PC-3 (cell line): ENCODE measurements at regions not wholly inside any gene's neighbourhood (a gene's known extent, or its start where the extent isn't known, plus 50 kb on each side); places are given as distances from the start of the nearest gene placed in this dataset.

Experiments used
- ATAC-seq: fragments of 200-7000 bp; cut with Tn5 transposase; 2 replicates; pipeline ENCODE4 v1.9.1; 2020; ENCODE audit warnings: mild to moderate bottlenecking, moderate library complexity
- BruUV-seq: library from RNA; stranded (reverse); fragments of 400-500 nt; replicated peaks from 2 replicates; lab custom pipeline; 2021; lab: Mats Ljungman, UMichigan
- CTCF ChIA-PET: fragments of 300-600 bp; sonication (Branson Sonifier 250); formaldehyde crosslinking; loops from one replicate; lab custom pipeline; 2022; ENCODE audit warnings: antibody characterized with exemption; lab: Charles Lee
- POLR2A ChIA-PET: fragments of 300-600 bp; sonication (Branson Sonifier 250); formaldehyde crosslinking; loops from one replicate; lab custom pipeline; 2022; ENCODE audit warnings: antibody characterized with exemption; ENCODE audit not compliant: unreplicated experiment; lab: Charles Lee
- DNase-seq: peaks from one replicate; pipeline ENCODE4 v3.0.0-alpha.2; 2015
- H2AFZ ChIP-seq: fragments of 300-600 bp; sonication (generic); 2 replicates; pipeline ENCODE4 v1.6.0; 2016; ENCODE audit warnings: antibody characterized with exemption, low read length
- H3F3A ChIP-seq: fragments of 300-600 bp; sonication (generic); one replicate; pipeline ENCODE4 v1.6.0; 2017; ENCODE audit warnings: antibody characterized with exemption, low read length, control low read depth, mild to moderate bottlenecking; ENCODE audit not compliant: unreplicated experiment
- H3K27ac ChIP-seq: fragments of 300-600 bp; sonication (generic); 2 replicates; pipeline ENCODE4 v1.5.1; 2016; ENCODE audit warnings: mild to moderate bottlenecking, low read length
- H3K27me3 ChIP-seq: fragments of 300-600 bp; sonication (generic); 2 replicates; pipeline ENCODE4 v1.6.1; 2016; ENCODE audit warnings: low read length, mixed read lengths
- H3K36me3 ChIP-seq: fragments of 300-600 bp; sonication (generic); 2 replicates; pipeline ENCODE4 v1.6.1; 2016; ENCODE audit warnings: low read depth, mixed run types, low read length, mixed read lengths
- H3K4me1 ChIP-seq: fragments of 300-600 bp; sonication (generic); 2 replicates; pipeline ENCODE4 v1.5.1; 2016; ENCODE audit warnings: low read length; ENCODE audit not compliant: insufficient read depth
- H3K4me2 ChIP-seq: fragments of 300-600 bp; sonication (generic); 2 replicates; pipeline ENCODE4 v1.6.0; 2016; ENCODE audit warnings: low read length
- H3K4me3 ChIP-seq: fragments of 300-600 bp; sonication (generic); 2 replicates; pipeline ENCODE4 v1.5.1; 2016; ENCODE audit warnings: mild to moderate bottlenecking, low read length, mixed read lengths
- H3K79me2 ChIP-seq: fragments of 300-600 bp; sonication (generic); 2 replicates; pipeline ENCODE4 v1.6.1; 2017; ENCODE audit warnings: low read length, mixed read lengths
- H3K9ac ChIP-seq: fragments of 300-600 bp; sonication (generic); 2 replicates; pipeline ENCODE4 v1.6.0; 2016; ENCODE audit warnings: mild to moderate bottlenecking, low read length
- H3K9me2 ChIP-seq: fragments of 300-600 bp; sonication (generic); replicated peaks from 2 replicates; pipeline ENCODE4 v1.6.1; 2016; ENCODE audit warnings: mixed run types, low read length, mixed read lengths
- H3K9me3 ChIP-seq: fragments of 300-600 bp; sonication (generic); 2 replicates; pipeline ENCODE4 v1.6.1; 2016; ENCODE audit warnings: low read length, mixed read lengths
- H4K20me1 ChIP-seq: fragments of 300-600 bp; sonication (generic); 2 replicates; pipeline ENCODE4 v1.6.1; 2016; ENCODE audit warnings: low read length, mixed read lengths
- EZH2 ChIP-seq: fragments of 300-600 bp; sonication (generic); IDR thresholded peaks from one replicate; pipeline ENCODE4 v1.6.1; 2017; ENCODE audit warnings: antibody characterized with exemption, mild to moderate bottlenecking, low read length; ENCODE audit not compliant: unreplicated experiment
- EZH2phosphoT487 ChIP-seq: fragments of 300-600 bp; sonication (generic); IDR thresholded peaks from 2 replicates; pipeline ENCODE4 v1.6.1; 2018; ENCODE audit warnings: mild to moderate bottlenecking, antibody characterized with exemption, low read length, borderline replicate concordance
- intact Hi-C: fragments of 100-400 bp; cut with micrococcal nuclease; formaldehyde crosslinking; loops from 2 replicates; pipeline ENCODE4 v1.9.0; 2023
- TF ChIP-seq, protein P1 (sequence below): fragments of 300-600 bp; sonication (generic); conservative IDR thresholded peaks from 2 replicates; pipeline ENCODE4 v1.5.1; 2017; ENCODE audit warnings: antibody characterized with exemption, low read depth, mild to moderate bottlenecking, low read length

DNA sequence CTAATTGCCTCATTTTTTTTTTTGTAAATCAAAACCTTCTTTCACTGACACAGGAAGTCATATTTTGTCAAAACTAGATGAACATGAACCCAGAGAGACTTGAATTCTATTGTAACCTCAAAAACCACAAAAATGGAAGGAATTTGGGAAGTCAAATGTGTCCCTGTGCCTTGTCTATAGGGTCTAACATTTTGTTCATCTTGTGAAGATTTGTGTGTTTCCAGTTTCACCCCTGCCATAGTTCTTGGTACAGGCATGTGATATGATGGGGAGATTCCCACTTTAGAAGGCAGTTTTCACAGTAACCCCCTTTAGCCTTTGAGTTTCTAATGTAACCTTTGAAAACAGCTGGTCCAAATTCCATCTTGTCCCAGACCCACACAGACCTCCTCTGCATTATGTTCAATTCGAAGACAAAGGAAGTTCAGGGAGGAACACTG is 318.5 kb upstream of the ADAMTS9 start:
- Histone ChIP-seq H3K9me2 (no peaks in the 10 kb centered on the region), H3F3A (no peaks in the 10 kb centered on the region), H2AFZ (no peak overlapping the region), H3K27me3 (no peaks in the 10 kb centered on the region), H3K4me1 (no peaks in the 10 kb centered on the region), H3K4me2 (no peak overlapping the region), H4K20me1 (no peaks in the 10 kb centered on the region), H3K79me2 (no peaks in the 10 kb centered on the region), H3K27ac (no peak overlapping the region), H3K4me3 (no peak overlapping the region), H3K9ac (no peak overlapping the region), H3K9me3 (no peaks in the 10 kb centered on the region), H3K36me3 (no peaks in the 10 kb centered on the region)
- no TSS peak for BruUV-seq
- DNase-seq (no peak), ATAC-seq (no peak)
- ChIA-PET CTCF (no interaction called here), POLR2A (no interaction called here)
- intact Hi-C loops, result no loop called here
- TF ChIP-seq, protein P1, sequence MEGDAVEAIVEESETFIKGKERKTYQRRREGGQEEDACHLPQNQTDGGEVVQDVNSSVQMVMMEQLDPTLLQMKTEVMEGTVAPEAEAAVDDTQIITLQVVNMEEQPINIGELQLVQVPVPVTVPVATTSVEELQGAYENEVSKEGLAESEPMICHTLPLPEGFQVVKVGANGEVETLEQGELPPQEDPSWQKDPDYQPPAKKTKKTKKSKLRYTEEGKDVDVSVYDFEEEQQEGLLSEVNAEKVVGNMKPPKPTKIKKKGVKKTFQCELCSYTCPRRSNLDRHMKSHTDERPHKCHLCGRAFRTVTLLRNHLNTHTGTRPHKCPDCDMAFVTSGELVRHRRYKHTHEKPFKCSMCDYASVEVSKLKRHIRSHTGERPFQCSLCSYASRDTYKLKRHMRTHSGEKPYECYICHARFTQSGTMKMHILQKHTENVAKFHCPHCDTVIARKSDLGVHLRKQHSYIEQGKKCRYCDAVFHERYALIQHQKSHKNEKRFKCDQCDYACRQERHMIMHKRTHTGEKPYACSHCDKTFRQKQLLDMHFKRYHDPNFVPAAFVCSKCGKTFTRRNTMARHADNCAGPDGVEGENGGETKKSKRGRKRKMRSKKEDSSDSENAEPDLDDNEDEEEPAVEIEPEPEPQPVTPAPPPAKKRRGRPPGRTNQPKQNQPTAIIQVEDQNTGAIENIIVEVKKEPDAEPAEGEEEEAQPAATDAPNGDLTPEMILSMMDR, result no peak
- TF ChIP-seq EZH2 (no peak), EZH2phosphoT487 (no peak)

- Histone ChIP-seq H3K9me2 (no peaks in the 10 kb centered on the region), H3K27me3 (no peaks in the 10 kb centered on the region), H3K9me3 (no peaks in the 10 kb centered on the region), H3F3A (no peaks in the 10 kb centered on the region), H3K79me2 (no peaks in the 10 kb centered on the region), H4K20me1 (no peaks in the 10 kb centered on the region), H3K4me3 (no peak overlapping the region), H3K27ac (no peak overlapping the region), H3K4me2 (no peak overlapping the region), H3K4me1 (no peaks in the 10 kb centered on the region), H3K36me3 (no peaks in the 10 kb centered on the region), H2AFZ (no peak overlapping the region), H3K9ac (no peak overlapping the region)
- ChIA-PET POLR2A (no interaction called here), CTCF (no interaction called here)
- no TSS peak for BruUV-seq
- ATAC-seq, result no peak
- intact Hi-C loops, result no loop called here
- no peak for DNase-seq
- TF ChIP-seq EZH2phosphoT487 (no peak), EZH2 (no peak)
- TF ChIP-seq, protein P1, result no peak
These were observed 317.7 kb upstream of the ADAMTS9 start for GRCh38 chr3:65005486-65005885.

GRCh38 chr3:65004795-65005295 is 317.0 kb upstream of the ADAMTS9 start:
- no TSS peak for BruUV-seq
- CTCF ChIA-PET, result no interaction called here
- Histone ChIP-seq H3K27ac (no peak overlapping the region), H3K4me1 (no peaks in the 10 kb centered on the region), H3K36me3 (no peaks in the 10 kb centered on the region), H3K9me3 (no peaks in the 10 kb centered on the region), H3K79me2 (no peaks in the 10 kb centered on the region), H3K27me3 (no peaks in the 10 kb centered on the region), H3K9me2 (no peaks in the 10 kb centered on the region), H3F3A (no peaks in the 10 kb centered on the region), H3K9ac (no peak overlapping the region), H3K4me2 (no peak overlapping the region), H2AFZ (no peak overlapping the region), H3K4me3 (no peak overlapping the region), H4K20me1 (no peaks in the 10 kb centered on the region)
- TF ChIP-seq EZH2, result no peak
- TF ChIP-seq, protein P1, result no peak
- no peak for TF ChIP-seq EZH2phosphoT487
- no peak for DNase-seq
- POLR2A ChIA-PET, result no interaction called here
- intact Hi-C loops, result no loop called here
- ATAC-seq, result no peak
